ENCODE measurements at regions not wholly inside any gene's neighbourhood (a gene's known extent, or its start where the extent isn't known, plus 50 kb on each side); places are given as distances from the start of the nearest gene placed in this dataset.

DNA sequence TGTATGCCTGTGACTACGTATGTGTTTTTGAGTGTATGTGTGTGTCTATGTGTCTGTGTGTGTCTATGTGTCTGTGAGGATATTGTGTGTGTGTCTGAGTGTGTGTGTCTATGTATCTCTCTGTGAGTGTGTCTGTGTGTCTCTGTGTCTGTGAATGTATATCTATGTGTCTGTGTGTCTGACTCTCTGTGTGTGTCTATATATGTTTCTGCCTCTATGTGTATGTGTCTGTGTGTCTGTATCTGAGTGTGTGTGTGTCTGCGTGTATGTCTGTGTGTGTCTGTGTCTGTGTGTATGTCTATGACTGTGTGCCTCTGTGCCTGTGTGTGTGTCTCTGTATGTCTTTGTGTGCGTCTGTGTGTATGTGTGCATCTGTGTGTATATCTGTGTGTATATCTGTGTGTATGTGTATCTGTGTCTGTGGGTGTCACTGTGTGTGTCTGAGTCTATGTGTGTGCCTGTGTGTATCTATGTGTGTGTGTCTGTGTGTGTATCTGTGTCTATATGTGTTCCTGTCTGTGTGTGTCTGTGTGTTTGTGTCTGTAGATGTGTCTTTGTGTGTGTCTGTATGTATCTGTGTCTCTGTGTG is 172.7 kb downstream of the MYCN start:
- TF ChIP-seq HDGF (IDR thresholded peaks at IDR 0.05; ENCODE audit: borderline replicate concordance) (no peak), SUZ12 (IDR thresholded peaks at IDR 0.05) (no peak), ELF4 (IDR thresholded peaks at IDR 0.05) (no peak), LEF1 (IDR thresholded peaks at IDR 0.05; ENCODE audit: borderline replicate concordance) (no peak)
